CD14-positive monocyte (primary cell): ENCODE measurements at regions not wholly inside any gene's neighbourhood (a gene's known extent, or its start where the extent isn't known, plus 50 kb on each side); places are given as distances from the start of the nearest gene placed in this dataset.

Experiments used
- DNase-seq, 3 donors: peaks; one replicate each; pipeline ENCODE4 v3.0.0-alpha.2; 2011 to 2022
- H2AFZ ChIP-seq: 2 replicates; pipeline ENCODE4 v1.6.0; 2012; ENCODE audit warnings: mild to moderate bottlenecking, low read depth, low read length, inconsistent platforms; ENCODE audit not compliant: insufficient read depth, poor library complexity, severe bottlenecking
- H3K27ac ChIP-seq, 2 donors: 1 replicate in 1 of 2; 2 replicates in 1 of 2; pipeline ENCODE4 v1.5.1; 2012 to 2013; ENCODE audit warnings: low read length in 2 of 2, control low read depth in 1 of 2, inconsistent platforms in 1 of 2, low read depth in 1 of 2, mild to moderate bottlenecking in 1 of 2
- H3K27me3 ChIP-seq, 2 donors: one replicate each; pipeline versions ENCODE4 v1.6.0 to v1.6.1; 2011 to 2013; ENCODE audit warnings: low read length in 2 of 2; ENCODE audit not compliant: control insufficient read depth in 2 of 2, insufficient read depth in 2 of 2
- H3K36me3 ChIP-seq, 2 donors: replicated peaks in 1 of 2; 1 replicate in 1 of 2; 2 replicates in 1 of 2; pipeline versions ENCODE4 v1.5.1 to v1.6.1; 2012 to 2013; ENCODE audit warnings: low read length in 2 of 2, control low read depth in 1 of 2, inconsistent platforms in 1 of 2, mild to moderate bottlenecking in 1 of 2; ENCODE audit not compliant: insufficient read depth in 2 of 2, control insufficient read depth in 1 of 2
- H3K4me1 ChIP-seq, 2 donors: 1 replicate in 1 of 2; 2 replicates in 1 of 2; pipeline versions ENCODE4 v1.5.1 to v1.6.1; 2012 to 2013; ENCODE audit warnings: low read length in 2 of 2, control low read depth in 1 of 2, inconsistent platforms in 1 of 2, mild to moderate bottlenecking in 1 of 2, moderate library complexity in 1 of 2; ENCODE audit not compliant: insufficient read depth in 2 of 2, control insufficient read depth in 1 of 2
- H3K4me2 ChIP-seq: replicated peaks from 2 replicates; pipeline ENCODE3; 2012; ENCODE audit warnings: low read length, moderate library complexity, mild to moderate bottlenecking; ENCODE audit not compliant: poor library complexity, severe bottlenecking; ENCODE audit errors: extremely low read depth
- H3K4me3 ChIP-seq, 3 experiments: fragments of 200-600 bp in 1 of 3; sonication (generic) in 1 of 3; replicated peaks in 1 of 3; 1 replicate in 2 of 3; 2 replicates in 1 of 3; pipeline ENCODE4 v1.5.1; 2011 to 2013; ENCODE audit warnings: low read length in 3 of 3, mild to moderate bottlenecking in 3 of 3, control low read depth in 2 of 3, low read depth in 2 of 3, inconsistent platforms in 1 of 3, moderate library complexity in 1 of 3
- H3K79me2 ChIP-seq: 2 replicates; pipeline ENCODE4 v1.6.0; 2012; ENCODE audit warnings: mild to moderate bottlenecking, control low read depth, inconsistent platforms, low read length, moderate library complexity; ENCODE audit not compliant: insufficient read depth
- H3K9ac ChIP-seq: 2 replicates; pipeline ENCODE4 v1.6.0; 2017; ENCODE audit warnings: low read length, mild to moderate bottlenecking; ENCODE audit not compliant: insufficient read depth, poor library complexity, severe bottlenecking
- H3K9me3 ChIP-seq, 2 donors: replicated peaks in 1 of 2; 1 replicate in 1 of 2; 2 replicates in 1 of 2; pipeline versions ENCODE4 v1.5.1 to v1.6.1; 2012 to 2013; ENCODE audit warnings: low read length in 2 of 2, control low read depth in 1 of 2; ENCODE audit not compliant: control insufficient read depth in 1 of 2, insufficient read depth in 1 of 2
- H4K20me1 ChIP-seq: 2 replicates; pipeline ENCODE4 v1.6.0; 2012; ENCODE audit warnings: mild to moderate bottlenecking, low read length, control low read depth, moderate library complexity; ENCODE audit not compliant: insufficient read depth
- H3K27ac Mint-ChIP-seq, 7 donors: one replicate each; pipeline ENCODE4 v1.8.0; 2020; ENCODE audit warnings: mild to moderate bottlenecking in 7 of 7, mixed read lengths in 7 of 7, moderate library complexity in 6 of 7, inconsistent platforms in 2 of 7
- H3K27me3 Mint-ChIP-seq, 3 donors: one replicate each; pipeline ENCODE4 v1.8.0; 2021 to 2022; ENCODE audit warnings: low read depth in 3 of 3, mild to moderate bottlenecking in 3 of 3, mixed read lengths in 3 of 3, moderate library complexity in 3 of 3, inconsistent platforms in 1 of 3
- H3K36me3 Mint-ChIP-seq, 2 donors: one replicate each; pipeline ENCODE4 v1.8.0; 2020; ENCODE audit warnings: mixed read lengths in 2 of 2, inconsistent platforms in 1 of 2, mild to moderate bottlenecking in 1 of 2
- H3K4me1 Mint-ChIP-seq: one replicate; pipeline ENCODE4 v1.8.0; 2020; ENCODE audit warnings: mild to moderate bottlenecking, mixed read lengths
- H3K4me3 Mint-ChIP-seq, 2 donors: one replicate each; pipeline ENCODE4 v1.8.0; 2020; ENCODE audit warnings: mild to moderate bottlenecking in 2 of 2, mixed read lengths in 2 of 2, moderate library complexity in 1 of 2
- H3K9me3 Mint-ChIP-seq, 7 donors: one replicate each; pipeline ENCODE4 v1.8.0; 2020 to 2022; ENCODE audit warnings: mixed read lengths in 7 of 7, mild to moderate bottlenecking in 6 of 7, moderate library complexity in 6 of 7, inconsistent platforms in 2 of 7
- CTCF ChIP-seq: fragments of 200-600 bp; IDR thresholded peaks from one replicate; pipeline ENCODE4 v1.8.0; 2022; ENCODE audit warnings: antibody characterized with exemption, mild to moderate bottlenecking
- WGBS: methylation state at CpG from one replicate; pipeline ENCODE4 v1.1.5; 2013; ENCODE audit warnings: missing lambda C conversion rate; ENCODE audit not compliant: insufficient coverage; 5-methylcytosine and 5-hydroxymethylcytosine counted together
- intact Hi-C, 2 donors: fragments of 100-400 bp; cut with micrococcal nuclease; formaldehyde crosslinking; loops; one replicate each; pipeline versions ENCODE4 v1.15.0 to v1.15.1; 2023

GRCh38 chr20:58081846-58082245 lies 146.6 kb downstream of the ANKRD60 start:
- intact Hi-C loops: no loop called here
- no peaks in the 10 kb centered on the region for H3K4me1 ChIP-seq
- H3K27me3 ChIP-seq: no peaks in the 10 kb centered on the region
- H3K27ac ChIP-seq: no peak overlapping the region
- no peaks in the 10 kb centered on the region for H3K36me3 ChIP-seq
- no peaks in the 10 kb centered on the region for H3K9me3 ChIP-seq
- no peak overlapping the region for H3K27ac Mint-ChIP-seq
- no peak for DNase-seq
- H3K36me3 Mint-ChIP-seq: no peaks in the 10 kb centered on the region
- TF ChIP-seq CTCF: no peak
- H3K79me2 ChIP-seq: no peaks in the 10 kb centered on the region
- H3K9me3 Mint-ChIP-seq: peaks cover 0 to 3% (median 0%) of the 10 kb centered on the region in 7 donors
- no peaks in the 10 kb centered on the region for H3K4me1 Mint-ChIP-seq
- no peaks in the 10 kb centered on the region for H4K20me1 ChIP-seq
- peaks cover 2 to 10% (median 4%) of the 10 kb centered on the region in 3 donors for H3K27me3 Mint-ChIP-seq
- H3K4me2 ChIP-seq: no peak overlapping the region
- no peak overlapping the region for H3K4me3 Mint-ChIP-seq
- no peak overlapping the region for H3K4me3 ChIP-seq
- WGBS: no CpG with 5 or more reads among the region's 1 CpG
- H2AFZ ChIP-seq: no peak overlapping the region
- H3K9ac ChIP-seq: no peak overlapping the region

GRCh38 chr20:58078741-58079522 lies 149.5 kb downstream of the ANKRD60 start:
- TF ChIP-seq CTCF: no peak
- Histone ChIP-seq H3K4me1 (peaks cover 11% of the 10 kb centered on the region in 2 donors), H3K36me3 (no peaks in the 10 kb centered on the region), H3K27me3 (no peaks in the 10 kb centered on the region), H3K27ac (no peak overlapping the region), H3K4me2 (no peak overlapping the region), H4K20me1 (no peaks in the 10 kb centered on the region), H3K9ac (no peak overlapping the region), H3K79me2 (no peaks in the 10 kb centered on the region), H3K4me3 (no peak overlapping the region), H3K9me3 (no peaks in the 10 kb centered on the region), H2AFZ (no peak overlapping the region)
- H3K4me3 Mint-ChIP-seq: no peak overlapping the region
- DNase-seq: no peak
- WGBS: 86% methylated on average over 1 of the region's 7 CpGs
- no peak overlapping the region for H3K27ac Mint-ChIP-seq
- intact Hi-C loops: no loop called here
- H3K27me3 Mint-ChIP-seq: peaks cover 3 to 14% (median 5%) of the 10 kb centered on the region in 3 donors
- H3K4me1 Mint-ChIP-seq: peaks cover 13% of the 10 kb centered on the region
- H3K9me3 Mint-ChIP-seq: peaks cover 0 to 3% (median 0%) of the 10 kb centered on the region in 7 donors
- no peaks in the 10 kb centered on the region for H3K36me3 Mint-ChIP-seq
